GM12878 (cell line): ENCODE measurements at regions not wholly inside any gene's neighbourhood (a gene's known extent, or its start where the extent isn't known, plus 50 kb on each side); places are given as distances from the start of the nearest gene placed in this dataset.

Experiments used
- ATAC-seq: fragments of 200-7000 bp; cut with Tn5 transposase; 3 replicates; pipeline ENCODE4 v1.9.1; 2020; ENCODE audit warnings: mild to moderate bottlenecking, moderate library complexity
- BruUV-seq: library from RNA; stranded (reverse); fragments of 400-500 nt; replicated peaks from 2 replicates; lab custom pipeline; 2021; lab: Mats Ljungman, UMichigan
- CTCF ChIA-PET: fragments of 300-600 bp; sonication (Branson Sonifier 250); formaldehyde crosslinking; extraction: SDS; loops from one replicate; lab custom pipeline; 2021; ENCODE audit warnings: inconsistent platforms; lab: Yijun Ruan, JAX
- POLR2A ChIA-PET: fragments of 350-600 bp; formaldehyde crosslinking; extraction: SDS; loops from one replicate; lab custom pipeline; 2021; ENCODE audit warnings: inconsistent platforms; lab: Charles Lee
- RAD21 ChIA-PET: fragments of 300-600 bp; sonication (Branson Sonifier 250); formaldehyde crosslinking; loops from one replicate; lab custom pipeline; 2023; ENCODE audit warnings: antibody characterized with exemption; ENCODE audit not compliant: unreplicated experiment; lab: Charles Lee
- SMC1A ChIA-PET: fragments of 300-600 bp; sonication (Branson Sonifier 250); formaldehyde crosslinking; loops from one replicate; lab custom pipeline; 2023; ENCODE audit not compliant: unreplicated experiment, uncharacterized antibody; lab: Charles Lee
- DNase-seq: peaks from one replicate; pipeline ENCODE4 v3.0.0-alpha.2; 2011; ENCODE audit warnings: low read depth, low spot score
- FAIRE-seq: peaks from 3 replicates; lab custom pipeline; 2011; peaks lifted over from hg19 to GRCh38; lab: Jason Lieb, UNC
- H2AFZ ChIP-seq: 2 replicates; pipeline ENCODE4 v1.6.0; 2011; ENCODE audit warnings: low read depth, low read length, control low read depth; ENCODE audit not compliant: control insufficient read depth
- H3K27ac ChIP-seq: 2 replicates; pipeline ENCODE4 v1.5.1; 2011; ENCODE audit warnings: control low read depth; ENCODE audit not compliant: control insufficient read depth, insufficient read depth
- H3K27me3 ChIP-seq, 2 experiments: replicated peaks in 1 of 2; 2 replicates each; pipeline versions ENCODE4 v1.6.0 to v1.6.1; 2011; ENCODE audit warnings: low read length in 1 of 2; ENCODE audit not compliant: control insufficient read depth in 2 of 2, insufficient read depth in 2 of 2
- H3K36me3 ChIP-seq, 2 experiments: 2 replicates each; pipeline ENCODE4 v1.5.1; 2011; ENCODE audit warnings: low read length in 1 of 2; ENCODE audit not compliant: control insufficient read depth in 2 of 2, insufficient read depth in 2 of 2
- H3K4me1 ChIP-seq: 2 replicates; pipeline ENCODE4 v1.6.1; 2011; ENCODE audit warnings: mild to moderate bottlenecking, low read length, moderate library complexity, mixed read lengths; ENCODE audit not compliant: control insufficient read depth, insufficient read depth
- H3K4me2 ChIP-seq: 2 replicates; pipeline ENCODE4 v1.6.0; 2011; ENCODE audit warnings: control low read depth; ENCODE audit not compliant: control insufficient read depth, insufficient read depth
- H3K4me3 ChIP-seq: fragments of 200-600 bp; sonication (generic); 2 replicates; pipeline ENCODE4 v1.5.1; 2016
- H3K79me2 ChIP-seq: 2 replicates; pipeline ENCODE4 v1.6.0; 2011; ENCODE audit warnings: low read length; ENCODE audit not compliant: control insufficient read depth, insufficient read depth
- H3K9ac ChIP-seq: 2 replicates; pipeline ENCODE4 v1.8.0; 2011; ENCODE audit warnings: low read length, control low read depth, mixed read lengths; ENCODE audit not compliant: control insufficient read depth, insufficient read depth
- H3K9me3 ChIP-seq: replicated peaks from 3 replicates; pipeline ENCODE4 v1.5.1; 2011; ENCODE audit warnings: mild to moderate bottlenecking, low read length; ENCODE audit not compliant: control insufficient read depth, insufficient read depth
- H4K20me1 ChIP-seq: 2 replicates; pipeline ENCODE4 v1.6.0; 2011; ENCODE audit not compliant: control insufficient read depth, insufficient read depth
- ATF3 ChIP-seq: IDR thresholded peaks from 2 replicates; pipeline ENCODE4 v1.6.1; 2011; ENCODE audit warnings: low read depth, mild to moderate bottlenecking, low read length, moderate library complexity, borderline replicate concordance; ENCODE audit errors: extremely low read depth
- BCL3 ChIP-seq: IDR thresholded peaks from 2 replicates; pipeline ENCODE4 v1.6.1; 2011; ENCODE audit warnings: borderline replicate concordance, low read depth, mild to moderate bottlenecking, moderate library complexity, low read length; ENCODE audit not compliant: insufficient read depth, poor library complexity, severe bottlenecking
- BRCA1 ChIP-seq: IDR thresholded peaks from 2 replicates; pipeline ENCODE4 v1.6.1; 2011; ENCODE audit warnings: low read depth, low read length, improper control_type of control experiment
- E4F1 ChIP-seq: fragments of 450-650 bp; IDR thresholded peaks from 2 replicates; pipeline ENCODE4 v1.6.1; 2018; ENCODE audit warnings: borderline replicate concordance, mild to moderate bottlenecking; ENCODE audit not compliant: partially characterized antibody
- EZH2 ChIP-seq: IDR thresholded peaks from 2 replicates; pipeline ENCODE4 v1.6.1; 2012; ENCODE audit warnings: low read depth, mild to moderate bottlenecking, control low read depth, inconsistent platforms, low read length, borderline replicate concordance; ENCODE audit not compliant: control insufficient read depth
- HDAC6 ChIP-seq: fragments of 200-600 bp; sonication (generic); IDR thresholded peaks from one replicate; pipeline ENCODE4 v1.8.0; 2017; ENCODE audit warnings: antibody characterized with exemption; ENCODE audit not compliant: unreplicated experiment
- JUND ChIP-seq: IDR thresholded peaks from 2 replicates; pipeline ENCODE4 v1.6.1; 2012; ENCODE audit warnings: low read depth, mild to moderate bottlenecking, low read length, improper control_type of control experiment, moderate library complexity
- NKRF ChIP-seq: fragments of 450-650 bp; conservative IDR thresholded peaks from 2 replicates; pipeline ENCODE4 v1.6.1; 2017; ENCODE audit warnings: mild to moderate bottlenecking, moderate library complexity
- POLR2AphosphoS2 ChIP-seq: IDR thresholded peaks from 2 replicates; pipeline ENCODE4 v1.6.1; 2011; ENCODE audit warnings: low read depth, mild to moderate bottlenecking, low read length, improper control_type of control experiment, moderate library complexity
- RFX5 ChIP-seq: IDR thresholded peaks from 2 replicates; pipeline ENCODE4 v1.6.1; 2011; ENCODE audit warnings: low read depth, low read length, improper control_type of control experiment
- ZBED1 ChIP-seq: IDR thresholded peaks from 2 replicates; pipeline ENCODE4 v1.6.1; 2016; ENCODE audit warnings: borderline replicate concordance
- ZNF217 ChIP-seq: fragments of 450-650 bp; IDR thresholded peaks from 2 replicates; pipeline ENCODE4 v1.6.1; 2017; ENCODE audit warnings: antibody characterized with exemption, mild to moderate bottlenecking
- ZZZ3 ChIP-seq: IDR thresholded peaks from 2 replicates; pipeline ENCODE4 v1.6.1; 2011; ENCODE audit warnings: low read depth; ENCODE audit not compliant: control insufficient read depth, insufficient read length
- WGBS: methylation state at CpG from one replicate; pipeline ENCODE4 v1.1.6; 2016; ENCODE audit warnings: low lambda C conversion rate; ENCODE audit not compliant: insufficient replicate concordance, insufficient coverage; ENCODE audit errors: missing lambda C conversion rate; 5-methylcytosine and 5-hydroxymethylcytosine counted together
- in situ Hi-C: fragments of 300-500 bp; cut with MboI; formaldehyde crosslinking; loops from 9 replicates; pipeline ENCODE4 v1.14.3; 2018; ENCODE audit warnings: mixed read lengths
- intact Hi-C: fragments of 100-400 bp; cut with micrococcal nuclease; formaldehyde crosslinking; loops from one replicate; pipeline ENCODE4 v1.14.2; 2022; ENCODE audit not compliant: unreplicated experiment

- TF ChIP-seq E4F1, result no peak
- TF ChIP-seq NKRF, result no peak
- TF ChIP-seq ATF3, result no peak
- no peak for TF ChIP-seq ZNF217
- TF ChIP-seq POLR2AphosphoS2, result no peak
- no peak for TF ChIP-seq ZZZ3
- TF ChIP-seq RFX5, result no peak
These were observed 332.5 kb upstream of the CITED2 start (continued) for GRCh38 chr6:139706912-139707311.

GRCh38 chr6:139705284-139705683, 330.8 kb upstream of the CITED2 start:
- no peak overlapping the region for H3K27ac ChIP-seq
- no peaks in the 10 kb centered on the region for H3K9me3 ChIP-seq
- ChIA-PET POLR2A (no interaction called here), RAD21 (no interaction called here)
- in situ Hi-C loops, result no loop called here
- no peaks in the 10 kb centered on the region for H3K36me3 ChIP-seq
- no peak for TF ChIP-seq BCL3
- TF ChIP-seq ZBED1, result no peak
- no peak for TF ChIP-seq BRCA1
- no peak for TF ChIP-seq HDAC6
- TF ChIP-seq JUND, result no peak
- TF ChIP-seq EZH2, result no peak
- no peak for TF ChIP-seq ZZZ3
- TF ChIP-seq, all 136 proteins: peak for 0
- no peak for FAIRE-seq
- H3K27me3 ChIP-seq, result no peaks in the 10 kb centered on the region
- no peak overlapping the region for H3K9ac ChIP-seq
- ATAC-seq, result no peak
- no TSS peak for BruUV-seq
- DNase-seq, result no peak
- H3K4me1 ChIP-seq, result no peaks in the 10 kb centered on the region
- ChIA-PET CTCF (no interaction called here), SMC1A (no interaction called here)
- 62% methylated on average over 3 of the region's 3 CpGs for WGBS
- H3K79me2 ChIP-seq, result no peaks in the 10 kb centered on the region
- no peak overlapping the region for H2AFZ ChIP-seq
- H3K4me2 ChIP-seq, result no peak overlapping the region
- intact Hi-C loops, result no loop called here
- no peak overlapping the region for H3K4me3 ChIP-seq
- H4K20me1 ChIP-seq, result no peaks in the 10 kb centered on the region
